ENCODE measurements at regions not wholly inside any gene's neighbourhood (a gene's known extent, or its start where the extent isn't known, plus 50 kb on each side); places are given as distances from the start of the nearest gene placed in this dataset.

- no peak overlapping the region for H3K27ac ChIP-seq
- peak; percentile 68 to 77 for DNase-seq (ENCODE audit: low spot score in 2 of 2)
- peak; percentile 70 to 97 (median 92) for TF ChIP-seq CTCF (IDR thresholded peaks at IDR 0.05)
- no peak for TF ChIP-seq POLR2A (IDR thresholded peaks at IDR 0.05)
- peak in 1 of 3 donors; percentile 14 for TF ChIP-seq POLR2AphosphoS5 (IDR thresholded peaks at IDR 0.05)
- H3K27me3 ChIP-seq: no peaks in the 10 kb centered on the region
- no peaks in the 10 kb centered on the region for H3K9me3 ChIP-seq
- no peaks in the 10 kb centered on the region for H3K36me3 ChIP-seq
- intact Hi-C loops (cut with DNase I; ENCODE audit: low total_unique reads): no loop called here
- H3K4me3 ChIP-seq: no peak overlapping the region
- no peaks in the 10 kb centered on the region for H3K4me1 ChIP-seq
Observed at GRCh38 chr7:35985126-35985754, 167.8 kb upstream of the EEPD1 start.

GRCh38 chr7:35987016-35987415, 166.0 kb upstream of the EEPD1 start:
- intact Hi-C loops (cut with DNase I; ENCODE audit: low total_unique reads): no loop called here
- Histone ChIP-seq H3K9me3 (no peaks in the 10 kb centered on the region), H3K4me3 (no peak overlapping the region), H3K36me3 (no peaks in the 10 kb centered on the region), H3K4me1 (no peaks in the 10 kb centered on the region), H3K27ac (no peak overlapping the region), H3K27me3 (no peaks in the 10 kb centered on the region)
- no peak for DNase-seq (ENCODE audit: low spot score in 2 of 2)
- no peak for TF ChIP-seq POLR2A (IDR thresholded peaks at IDR 0.05)

- intact Hi-C loops (cut with DNase I; ENCODE audit: low total_unique reads): no loop called here
- TF ChIP-seq POLR2AphosphoS5 (IDR thresholded peaks at IDR 0.05): no peak
- no peak for TF ChIP-seq POLR2A (IDR thresholded peaks at IDR 0.05)
- TF ChIP-seq CTCF (IDR thresholded peaks at IDR 0.05): no peak
- Histone ChIP-seq H3K36me3 (no peaks in the 10 kb centered on the region), H3K9me3 (no peaks in the 10 kb centered on the region), H3K4me3 (no peak overlapping the region), H3K27ac (peak overlapping the region in 1 of 2 donors; percentile 38), H3K27me3 (no peaks in the 10 kb centered on the region), H3K4me1 (no peaks in the 10 kb centered on the region)
- DNase-seq (ENCODE audit: low spot score in 2 of 2): no peak
Observed at GRCh38 chr7:35988105-35988504, 164.9 kb upstream of the EEPD1 start.

GRCh38 chr7:35988818-35989217, 164.2 kb upstream of the EEPD1 start:
- DNase-seq (ENCODE audit: low spot score in 2 of 2): no peak
- H3K27me3 ChIP-seq: no peaks in the 10 kb centered on the region
- TF ChIP-seq POLR2A (IDR thresholded peaks at IDR 0.05): no peak
- TF ChIP-seq CTCF (IDR thresholded peaks at IDR 0.05): no peak
- TF ChIP-seq POLR2AphosphoS5 (IDR thresholded peaks at IDR 0.05): no peak
- intact Hi-C loops (cut with DNase I; ENCODE audit: low total_unique reads): no loop called here
- no peaks in the 10 kb centered on the region for H3K36me3 ChIP-seq
- no peak overlapping the region for H3K4me3 ChIP-seq
- peak overlapping the region in 1 of 2 donors; percentile 38 for H3K27ac ChIP-seq
- no peaks in the 10 kb centered on the region for H3K9me3 ChIP-seq
- no peaks in the 10 kb centered on the region for H3K4me1 ChIP-seq

- Histone ChIP-seq H3K9me3 (no peaks in the 10 kb centered on the region), H3K4me3 (no peak overlapping the region), H3K4me1 (no peaks in the 10 kb centered on the region), H3K36me3 (no peaks in the 10 kb centered on the region), H3K27me3 (no peaks in the 10 kb centered on the region), H3K27ac (no peak overlapping the region)
- TF ChIP-seq CTCF (IDR thresholded peaks at IDR 0.05) (no peak), POLR2A (IDR thresholded peaks at IDR 0.05) (no peak), POLR2AphosphoS5 (IDR thresholded peaks at IDR 0.05) (no peak)
- intact Hi-C loops (cut with DNase I; ENCODE audit: low total_unique reads): no loop called here
- DNase-seq (ENCODE audit: low spot score in 2 of 2): no peak
Observed at GRCh38 chr7:35991511-35992232, 161.4 kb upstream of the EEPD1 start.

Data from breast epithelium (tissue), 4 donors.